Endothelial cell of umbilical vein (primary cell): ENCODE measurements at regions not wholly inside any gene's neighbourhood (a gene's known extent, or its start where the extent isn't known, plus 50 kb on each side); places are given as distances from the start of the nearest gene placed in this dataset.
"Not testable (repeated sequence)": the region's sequence is repeated elsewhere in the genome, so short reads cannot be mapped to it uniquely, and the experiment has no call there.

Experiments used
- BruUV-seq: library from RNA; stranded (reverse); fragments of 400-500 nt; replicated peaks from 2 replicates; lab custom pipeline; 2021; lab: Mats Ljungman, UMichigan
- CTCF ChIA-PET: fragments of 300-600, 350-600 bp; sonication (Branson Sonifier 250); formaldehyde crosslinking; loops from one replicate; lab custom pipeline; 2021; ENCODE audit warnings: antibody characterized with exemption, inconsistent platforms; lab: Charles Lee
- POLR2A ChIA-PET: fragments of 300-600, 350-600 bp; sonication (Branson Sonifier 250); formaldehyde crosslinking; loops from one replicate; lab custom pipeline; 2021; ENCODE audit warnings: antibody characterized with exemption, inconsistent platforms; lab: Charles Lee
- DNase-seq: peaks from one replicate; pipeline ENCODE4 v3.0.0-alpha.2; 2011; ENCODE audit warnings: low read depth, low spot score
- FAIRE-seq: peaks from 2 replicates; lab custom pipeline; 2011; peaks lifted over from hg19 to GRCh38; lab: Jason Lieb, UNC
- H2AFZ ChIP-seq: 2 replicates; pipeline ENCODE4 v1.6.0; 2012; ENCODE audit warnings: low read depth, low read length, control low read depth, inconsistent platforms
- H3K27ac ChIP-seq: 2 replicates; pipeline ENCODE4 v1.5.1; 2011; ENCODE audit warnings: low read depth, mild to moderate bottlenecking, control low read depth, low read length, moderate library complexity; ENCODE audit not compliant: insufficient read depth
- H3K27me3 ChIP-seq, 2 experiments: 2 replicates each; pipeline versions ENCODE4 v1.6.0 to v1.6.1; 2011; ENCODE audit warnings: low read length in 2 of 2, mixed read lengths in 1 of 2; ENCODE audit not compliant: control insufficient read depth in 2 of 2, insufficient read depth in 2 of 2
- H3K36me3 ChIP-seq, 2 experiments: 2 replicates in 1 of 2; 3 replicates in 1 of 2; pipeline ENCODE4 v1.5.1; 2011; ENCODE audit warnings: low read length in 2 of 2, mild to moderate bottlenecking in 1 of 2, moderate library complexity in 1 of 2; ENCODE audit not compliant: control insufficient read depth in 2 of 2, insufficient read depth in 2 of 2; ENCODE audit errors: extremely low read depth in 1 of 2
- H3K4me1 ChIP-seq: 3 replicates; pipeline ENCODE4 v1.5.1; 2011; ENCODE audit warnings: mild to moderate bottlenecking, low read length; ENCODE audit not compliant: control insufficient read depth, insufficient read depth; ENCODE audit errors: extremely low read depth
- H3K4me2 ChIP-seq: 2 replicates; pipeline ENCODE4 v1.6.1; 2011; ENCODE audit warnings: low read length, control low read depth, mixed read lengths; ENCODE audit not compliant: insufficient read depth
- H3K4me3 ChIP-seq, 3 experiments: fragments of 200-600 bp in 1 of 3; sonication (generic), shearing (Covaris generic) in 1 of 3; replicated peaks in 1 of 3; 2 replicates each; pipeline ENCODE4 v1.5.1; 2011 to 2016; ENCODE audit warnings: control low read depth in 3 of 3, low read length in 3 of 3, mild to moderate bottlenecking in 2 of 3, inconsistent platforms in 1 of 3, low read depth in 1 of 3, moderate library complexity in 1 of 3; ENCODE audit not compliant: insufficient read depth in 1 of 3
- H3K79me2 ChIP-seq: 2 replicates; pipeline ENCODE4 v1.6.0; 2012; ENCODE audit warnings: low read length, inconsistent platforms; ENCODE audit not compliant: control insufficient read depth, insufficient read depth
- H3K9ac ChIP-seq: replicated peaks from 2 replicates; pipeline ENCODE3; 2011; ENCODE audit warnings: low read length, control low read depth; ENCODE audit not compliant: insufficient read depth; ENCODE audit errors: extremely low read depth
- H3K9me1 ChIP-seq: replicated peaks from 3 replicates; pipeline ENCODE4 v1.6.0; 2011; ENCODE audit warnings: mild to moderate bottlenecking, low read length; ENCODE audit not compliant: control insufficient read depth, insufficient read depth; ENCODE audit errors: extremely low read depth
- H3K9me3 ChIP-seq: replicated peaks from 2 replicates; pipeline ENCODE4 v1.5.1; 2012; ENCODE audit warnings: low read length, inconsistent platforms; ENCODE audit not compliant: control insufficient read depth, insufficient read depth
- H4K20me1 ChIP-seq: replicated peaks from 2 replicates; pipeline ENCODE3; 2011; ENCODE audit warnings: mild to moderate bottlenecking, low read length; ENCODE audit not compliant: control insufficient read depth, insufficient read depth; ENCODE audit errors: extremely low read depth
- EZH2 ChIP-seq: IDR thresholded peaks from 2 replicates; pipeline ENCODE4 v1.6.1; 2012; ENCODE audit warnings: borderline replicate concordance, low read depth, mild to moderate bottlenecking, moderate library complexity, low read length, inconsistent platforms; ENCODE audit not compliant: severe bottlenecking
- FOS ChIP-seq: IDR thresholded peaks from 2 replicates; pipeline ENCODE4 v1.6.1; 2011; ENCODE audit warnings: mild to moderate bottlenecking, low read length, moderate library complexity, borderline replicate concordance; ENCODE audit not compliant: insufficient read depth
- JUN ChIP-seq: IDR thresholded peaks from 2 replicates; pipeline ENCODE4 v1.6.1; 2011; ENCODE audit warnings: borderline replicate concordance, low read depth; ENCODE audit not compliant: insufficient read length, insufficient read depth
- MYC ChIP-seq: IDR thresholded peaks from one replicate; pipeline ENCODE4 v1.6.1; 2011; ENCODE audit warnings: mild to moderate bottlenecking, low read depth, low read length
- POLR2AphosphoS5 ChIP-seq: IDR thresholded peaks from 2 replicates; pipeline ENCODE4 v1.6.1; 2012; ENCODE audit warnings: low read depth, mild to moderate bottlenecking, control low read depth, low read length, moderate library complexity; ENCODE audit not compliant: insufficient read depth
- dilution Hi-C: fragments of 300-500 bp; cut with MboI; formaldehyde crosslinking; loops from one replicate; pipeline ENCODE4 v1.15.0; 2019; ENCODE audit warnings: low sequenced_read_pairs; ENCODE audit not compliant: extremely low pct_ligation_motif_present
- intact Hi-C: fragments of 100-400 bp; cut with micrococcal nuclease; formaldehyde crosslinking; loops from one replicate; pipeline ENCODE4 v1.10.0; 2022
- TF ChIP-seq, protein P1 (sequence below), 2 donors: IDR thresholded peaks; 1 replicate in 1 of 2; 2 replicates in 1 of 2; pipeline ENCODE4 v1.5.1; 2011; ENCODE audit warnings: low read length in 2 of 2, mild to moderate bottlenecking in 2 of 2, moderate library complexity in 2 of 2, control low read depth in 1 of 2, inconsistent platforms in 1 of 2, low read depth in 1 of 2; ENCODE audit not compliant: insufficient read depth in 1 of 2; ENCODE audit errors: extremely low read depth in 1 of 2

- TF ChIP-seq FOS (no peak), MYC (no peak), POLR2AphosphoS5 (no peak), EZH2 (no peak), JUN (no peak)
- TF ChIP-seq, protein P1, sequence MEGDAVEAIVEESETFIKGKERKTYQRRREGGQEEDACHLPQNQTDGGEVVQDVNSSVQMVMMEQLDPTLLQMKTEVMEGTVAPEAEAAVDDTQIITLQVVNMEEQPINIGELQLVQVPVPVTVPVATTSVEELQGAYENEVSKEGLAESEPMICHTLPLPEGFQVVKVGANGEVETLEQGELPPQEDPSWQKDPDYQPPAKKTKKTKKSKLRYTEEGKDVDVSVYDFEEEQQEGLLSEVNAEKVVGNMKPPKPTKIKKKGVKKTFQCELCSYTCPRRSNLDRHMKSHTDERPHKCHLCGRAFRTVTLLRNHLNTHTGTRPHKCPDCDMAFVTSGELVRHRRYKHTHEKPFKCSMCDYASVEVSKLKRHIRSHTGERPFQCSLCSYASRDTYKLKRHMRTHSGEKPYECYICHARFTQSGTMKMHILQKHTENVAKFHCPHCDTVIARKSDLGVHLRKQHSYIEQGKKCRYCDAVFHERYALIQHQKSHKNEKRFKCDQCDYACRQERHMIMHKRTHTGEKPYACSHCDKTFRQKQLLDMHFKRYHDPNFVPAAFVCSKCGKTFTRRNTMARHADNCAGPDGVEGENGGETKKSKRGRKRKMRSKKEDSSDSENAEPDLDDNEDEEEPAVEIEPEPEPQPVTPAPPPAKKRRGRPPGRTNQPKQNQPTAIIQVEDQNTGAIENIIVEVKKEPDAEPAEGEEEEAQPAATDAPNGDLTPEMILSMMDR (IDR thresholded peaks at IDR 0.05; ENCODE audit: extremely low read depth in 1 of 2, insufficient read depth in 1 of 2, low read depth in 1 of 2, low read length in 2 of 2), result no peak
- Histone ChIP-seq H3K9me3 (peaks cover 2% of the 10 kb centered on the region), H3K27me3 (no peaks in the 10 kb centered on the region), H3K79me2 (no peaks in the 10 kb centered on the region), H3K4me2 (no peak overlapping the region), H3K9me1 (no peaks in the 10 kb centered on the region), H4K20me1 (no peaks in the 10 kb centered on the region), H3K9ac (no peak overlapping the region), H3K36me3 (no peaks in the 10 kb centered on the region), H3K4me1 (no peaks in the 10 kb centered on the region), H3K27ac (no peak overlapping the region), H2AFZ (no peak overlapping the region), H3K4me3 (no peak overlapping the region)
- CTCF ChIA-PET, result no interaction called here
- no peak for FAIRE-seq
- DNase-seq, result no peak
- POLR2A ChIA-PET, result no interaction called here
- no TSS peak for BruUV-seq
- dilution Hi-C loops (no loop called here), intact Hi-C loops (no loop called here)
Measured at GRCh38 chr15:93748710-93749109, 482.7 kb upstream of the MCTP2 start.

GRCh38 chr15:93734976-93735375, 496.4 kb upstream of the MCTP2 start:
- H3K4me2 ChIP-seq, H3K79me2 ChIP-seq, CTCF ChIA-PET, H3K36me3 ChIP-seq, H3K9ac ChIP-seq, H3K27me3 ChIP-seq, FAIRE-seq, DNase-seq, H4K20me1 ChIP-seq, H2AFZ ChIP-seq, H3K9me1 ChIP-seq, H3K9me3 ChIP-seq, H3K4me1 ChIP-seq, H3K27ac ChIP-seq, H3K4me3 ChIP-seq, intact Hi-C loops, BruUV-seq, dilution Hi-C loops, POLR2A ChIA-PET: not testable (repeated sequence)
